ENCODE measurements at regions not wholly inside any gene's neighbourhood (a gene's known extent, or its start where the extent isn't known, plus 50 kb on each side); places are given as distances from the start of the nearest gene placed in this dataset.

DNA sequence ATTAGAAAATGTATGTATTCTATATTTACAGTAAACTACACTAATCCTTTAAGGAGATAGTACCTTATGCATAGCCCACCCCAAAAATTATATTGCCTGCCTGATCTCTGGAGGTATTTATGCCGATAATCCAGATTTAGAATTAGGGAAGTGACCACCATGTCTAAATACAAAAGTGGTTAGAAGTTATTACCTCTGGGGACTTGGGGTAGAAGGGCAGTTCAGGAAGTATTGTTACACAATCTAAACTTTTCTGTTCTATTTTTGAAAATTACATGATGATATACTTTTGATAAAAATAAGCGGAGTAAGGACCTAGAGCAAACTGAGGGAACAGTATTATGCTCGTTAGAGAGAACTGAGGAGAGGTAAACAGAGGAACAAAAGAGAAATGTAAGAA, 90.5 kb upstream of the ZP4 start:
- TF ChIP-seq CTCF (IDR thresholded peaks at IDR 0.05; ENCODE audit: extremely low read depth in 1 of 2, insufficient read depth in 1 of 2, low read depth in 1 of 2, low read length in 2 of 2) (no peak), EZH2 (IDR thresholded peaks at IDR 0.05; ENCODE audit: borderline replicate concordance, low read depth, low read length, severe bottlenecking) (no peak)

Data from endothelial cell of umbilical vein (primary cell).